ENCODE measurements at regions not wholly inside any gene's neighbourhood (a gene's known extent, or its start where the extent isn't known, plus 50 kb on each side); places are given as distances from the start of the nearest gene placed in this dataset.
"Not testable (repeated sequence)": the region's sequence is repeated elsewhere in the genome, so short reads cannot be mapped to it uniquely, and the experiment has no call there.

DNA sequence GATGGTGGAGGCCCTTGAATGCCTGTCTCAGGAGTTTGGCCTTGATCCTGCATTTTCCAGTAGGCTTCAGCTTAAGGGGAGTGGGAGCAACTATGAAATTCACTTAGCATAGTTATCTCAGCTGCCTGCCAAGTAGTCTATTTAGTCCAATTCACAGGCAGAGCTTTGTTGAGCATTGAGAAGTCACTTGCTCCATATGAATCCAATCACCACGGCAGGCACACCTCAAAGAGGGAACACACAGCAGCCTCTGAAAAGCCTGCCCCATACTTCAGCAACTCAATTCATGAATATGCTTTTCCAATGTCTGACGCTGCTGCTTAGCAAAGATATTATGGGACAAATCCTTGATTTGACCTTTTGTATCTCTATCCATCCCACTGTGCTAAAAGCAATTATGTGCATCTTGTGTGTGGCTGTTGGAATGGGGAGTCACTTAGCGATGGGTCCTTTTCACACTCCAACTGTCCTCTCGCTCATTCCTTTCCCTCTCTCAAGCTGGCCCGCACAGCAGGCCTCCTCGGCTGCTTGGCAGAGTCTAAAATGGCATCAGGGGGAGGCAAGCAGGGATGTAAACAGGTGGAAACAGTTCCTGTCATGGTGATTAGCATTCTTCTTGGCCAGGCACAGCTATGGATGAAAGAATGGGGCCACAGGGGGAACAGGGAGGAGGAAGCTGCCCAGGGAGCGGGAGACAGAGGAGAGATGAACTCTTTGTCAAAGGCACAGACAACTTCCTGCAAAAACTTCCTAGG is 56.0 kb upstream of the LRPPRC start:
- no peak for DNase-seq

- DNase-seq, result no peak
These were observed 56.8 kb upstream of the LRPPRC start for GRCh38 chr2:44052584-44052983.

DNA sequence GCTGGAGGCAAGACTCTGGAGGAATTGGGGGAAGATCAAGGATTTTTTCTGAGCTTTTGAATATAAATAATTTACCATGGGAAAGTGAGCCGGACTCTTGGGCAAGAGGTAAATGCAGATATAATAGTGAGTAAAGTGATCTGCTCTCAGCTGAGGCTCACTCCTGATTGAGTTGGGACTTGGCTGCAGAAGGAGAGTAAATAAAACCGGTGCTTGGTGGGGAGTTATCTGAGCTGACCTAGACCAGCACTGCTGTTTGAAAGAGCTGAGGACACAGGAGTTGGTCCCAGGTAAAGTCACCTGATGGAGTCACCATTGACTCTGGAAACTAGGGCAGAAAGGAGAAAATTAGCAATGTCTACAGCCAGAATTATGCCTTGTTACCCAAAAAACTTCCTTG is 57.3 kb upstream of the LRPPRC start:
- no peak for DNase-seq

DNA sequence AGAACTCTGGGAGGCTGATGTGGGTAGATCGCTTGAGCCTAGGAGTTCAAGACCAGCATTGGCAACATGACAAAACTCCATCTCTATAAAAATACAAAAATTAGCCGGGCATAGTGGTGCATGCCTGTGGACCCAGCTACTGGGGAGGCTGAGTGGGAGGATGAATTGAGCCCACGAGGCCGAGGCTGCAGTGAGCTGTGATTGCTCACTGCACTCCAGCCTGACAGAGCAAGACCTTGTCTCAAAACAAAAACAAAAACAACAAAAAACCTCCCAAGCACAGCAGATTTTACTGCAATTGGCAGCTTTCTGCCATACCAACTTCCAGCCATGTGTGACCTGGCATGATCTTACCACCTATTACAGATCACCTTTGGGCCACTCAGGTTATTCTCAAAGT is 57.7 kb upstream of the LRPPRC start:
- no peak for DNase-seq

DNA sequence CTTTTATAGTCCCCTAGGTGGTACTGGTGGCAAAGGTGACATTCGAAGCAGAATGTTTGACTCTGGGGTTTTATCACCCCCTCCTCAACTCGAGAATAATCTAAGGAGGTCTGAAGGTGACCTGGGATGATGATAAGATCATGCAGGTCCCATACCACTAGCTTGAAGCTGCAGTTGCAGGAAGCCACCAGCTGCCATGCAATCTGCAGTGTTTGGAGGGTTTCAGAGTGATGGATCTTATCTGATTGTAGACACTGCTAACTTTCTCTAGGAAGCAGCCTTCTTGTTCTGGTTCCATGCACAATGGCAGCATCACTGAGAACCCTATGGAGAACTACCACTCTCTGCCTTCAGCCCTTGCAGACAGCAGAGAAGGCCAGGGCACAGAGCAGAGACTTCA is 59.4 kb upstream of the LRPPRC start:
- no peak for DNase-seq

GRCh38 chr2:44055664-44056063 is 59.9 kb upstream of the LRPPRC start:
- DNase-seq, result no peak

- no peak for DNase-seq
These were observed 61.2 kb upstream of the LRPPRC start for GRCh38 chr2:44056947-44057346.

DNA sequence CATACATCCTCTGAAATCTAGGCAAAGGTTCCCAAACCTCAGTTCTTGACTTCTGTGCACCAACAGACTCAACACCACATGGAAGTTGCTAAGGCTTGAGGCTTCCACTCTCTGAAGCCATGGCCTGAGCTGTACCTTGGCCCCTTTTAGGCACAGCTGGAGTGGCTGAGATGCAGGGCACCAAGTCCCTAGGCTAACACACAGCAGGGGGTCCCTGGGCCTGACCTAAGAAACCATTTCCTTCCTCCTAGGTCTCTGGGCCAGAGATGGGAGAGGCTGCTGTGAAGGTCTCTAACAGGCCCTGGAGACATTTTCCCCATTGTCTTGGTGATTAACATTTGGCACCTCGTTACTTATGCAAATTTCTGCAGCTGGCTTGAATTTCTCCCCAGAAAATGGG is 64.5 kb upstream of the LRPPRC start:
- DNase-seq, result not testable (repeated sequence)

DNA sequence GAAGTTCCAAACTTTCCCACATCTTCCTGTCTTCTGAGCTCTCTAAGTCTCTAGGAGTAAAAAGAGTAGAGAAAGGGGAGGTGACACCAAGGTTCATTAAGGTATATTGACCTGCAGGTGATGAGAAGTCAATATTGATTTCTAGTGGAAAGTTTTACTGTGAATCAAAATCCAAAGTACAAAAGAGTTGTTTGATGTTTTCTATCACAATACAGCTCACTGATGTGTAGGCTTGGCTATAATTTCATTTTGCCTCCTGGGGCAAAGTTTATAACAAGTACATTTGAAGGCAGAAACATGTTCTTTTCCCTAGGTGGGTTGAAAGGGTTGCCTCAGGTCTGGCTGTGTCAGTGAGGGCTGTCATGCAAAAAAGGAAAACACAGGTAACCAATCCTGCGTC is 65.2 kb upstream of the LRPPRC start:
- no peak for DNase-seq

GRCh38 chr2:44061469-44061868 is 65.7 kb upstream of the LRPPRC start:
- no peak for DNase-seq

DNA sequence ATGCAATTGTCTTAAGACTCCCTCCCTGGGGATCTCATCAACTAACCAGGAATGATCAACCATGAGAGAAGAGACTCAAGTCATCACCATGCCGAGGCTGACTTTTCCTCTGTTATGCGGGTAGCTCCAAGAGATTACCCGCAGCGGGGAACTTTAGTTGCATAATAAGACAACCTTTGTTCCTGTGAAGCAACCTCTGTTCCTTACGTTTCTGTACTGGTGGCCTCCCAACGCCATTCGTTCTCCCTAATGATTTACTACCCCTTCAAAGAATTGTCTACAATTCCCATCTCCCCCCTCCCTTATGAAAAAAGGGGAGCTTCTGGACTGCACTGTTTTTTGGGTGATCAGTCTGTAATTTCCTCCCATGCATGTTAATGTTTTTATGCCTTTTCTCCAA is 66.1 kb upstream of the LRPPRC start:
- DNase-seq, result no peak

- DNase-seq, result no peak
These were observed 67.2 kb upstream of the LRPPRC start for GRCh38 chr2:44063033-44063432.

- not testable (repeated sequence) for DNase-seq
These were observed 68.5 kb upstream of the LRPPRC start for GRCh38 chr2:44064281-44064680.

- not testable (repeated sequence) for DNase-seq
These were observed 71.4 kb upstream of the LRPPRC start for GRCh38 chr2:44067012-44067790.

DNA sequence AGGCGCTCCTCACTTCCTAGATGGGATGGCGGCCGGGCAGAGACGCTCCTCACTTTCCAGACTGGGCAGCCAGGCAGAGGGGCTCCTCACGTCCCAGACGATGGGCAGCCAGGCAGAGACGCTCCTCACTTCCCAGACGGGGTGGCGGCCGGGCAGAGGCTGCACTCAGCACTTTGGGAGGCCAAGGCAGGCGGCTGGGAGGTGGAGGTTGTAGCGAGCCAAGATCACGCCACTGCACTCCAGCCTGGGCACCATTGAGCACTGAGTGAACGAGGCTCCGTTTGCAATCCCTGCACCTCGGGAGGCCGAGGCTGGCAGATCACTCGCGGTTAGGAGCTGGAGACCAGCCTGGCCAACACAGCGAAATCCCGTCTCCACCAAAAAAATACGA is 72.0 kb upstream of the LRPPRC start:
- DNase-seq, result not testable (repeated sequence)

- no peak for DNase-seq
These were observed 75.8 kb upstream of the LRPPRC start for GRCh38 chr2:44071454-44072046.

GRCh38 chr2:44073667-44074066 is 77.9 kb upstream of the LRPPRC start:
- not testable (repeated sequence) for DNase-seq

- not testable (repeated sequence) for DNase-seq
These were observed 79.0 kb upstream of the LRPPRC start for GRCh38 chr2:44074795-44075194.

GRCh38 chr2:44075541-44075940 is 79.8 kb upstream of the LRPPRC start:
- peak in 1 of 2 experiments; percentile 5 for DNase-seq

DNA sequence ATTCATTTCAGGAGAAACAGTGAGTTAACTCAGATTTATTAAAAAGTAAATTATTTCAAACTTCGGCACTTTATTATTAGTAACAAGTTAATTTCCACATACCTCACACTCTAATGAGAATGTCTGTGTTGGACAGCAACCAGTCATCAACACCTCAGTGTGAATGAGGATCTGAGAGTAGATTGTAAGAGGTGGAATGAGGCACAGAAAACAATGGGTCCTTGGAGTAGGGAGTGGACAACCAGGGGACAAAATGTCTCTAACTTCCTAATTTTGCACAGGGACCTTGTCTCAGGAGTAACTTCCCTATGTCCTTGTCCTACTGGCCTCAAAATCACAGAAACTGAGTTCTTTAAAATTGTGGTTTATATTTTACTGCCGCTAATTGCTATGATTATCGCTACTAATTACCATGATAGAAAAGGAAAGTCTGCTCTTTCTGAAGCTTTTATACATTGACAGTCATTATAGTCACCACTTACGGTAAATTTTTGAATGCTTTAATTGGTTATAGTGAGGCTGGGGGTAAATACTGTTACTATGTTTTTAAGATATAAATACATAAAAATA is 82.2 kb upstream of the LRPPRC start:
- no peak for DNase-seq

GRCh38 chr2:44079686-44080085 is 83.9 kb upstream of the LRPPRC start:
- no peak for DNase-seq

DNA sequence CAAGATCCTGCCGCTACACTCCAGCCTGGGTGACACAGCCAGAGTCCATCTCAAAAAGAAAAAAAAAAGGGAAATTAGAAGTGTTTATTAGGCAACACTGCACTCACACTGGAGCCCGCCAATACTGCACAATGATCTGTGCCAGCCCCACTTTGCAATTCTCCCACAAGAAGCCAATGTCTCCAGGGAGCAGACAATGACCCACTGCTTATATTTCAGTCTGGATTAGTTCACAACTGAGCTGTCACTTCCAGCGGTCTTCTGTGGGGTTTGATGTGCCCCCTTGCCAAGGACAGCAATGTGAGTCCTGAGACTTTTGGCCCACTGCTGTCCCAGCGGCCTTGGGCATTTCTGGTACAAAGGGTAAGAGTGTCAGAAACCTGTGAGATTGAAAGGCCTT is 85.6 kb upstream of the PPM1B start:
- no peak for DNase-seq

GRCh38 chr2:44084850-44085249 is 83.8 kb upstream of the PPM1B start:
- DNase-seq, result no peak

GRCh38 chr2:44086629-44087028 is 82.0 kb upstream of the PPM1B start:
- no peak for DNase-seq
